ENCODE measurements at regions not wholly inside any gene's neighbourhood (a gene's known extent, or its start where the extent isn't known, plus 50 kb on each side); places are given as distances from the start of the nearest gene placed in this dataset.

- Histone ChIP-seq H3K4ac (ENCODE audit: low read depth, low read length) (no peak overlapping the region), H3K23ac (ENCODE audit: low read depth, low read length) (no peak overlapping the region), H3K4me1 (ENCODE audit: control insufficient read depth, insufficient read depth, low read length) (no peaks in the 10 kb centered on the region), H4K5ac (ENCODE audit: low read depth, low read length) (no peak overlapping the region), H3K18ac (ENCODE audit: low read depth, low read length) (no peak overlapping the region), H3K14ac (replicated peaks; ENCODE audit: low read depth, low read length) (no peak overlapping the region), H4K8ac (ENCODE audit: low read depth in 2 of 2, low read length in 2 of 2) (no peak overlapping the region), H2BK20ac (ENCODE audit: low read depth, low read length) (no peak overlapping the region), H3K36me3 (ENCODE audit: control insufficient read depth, insufficient read depth, low read length) (no peaks in the 10 kb centered on the region), H3K9me3 (ENCODE audit: control insufficient read depth, insufficient read depth, low read length) (no peaks in the 10 kb centered on the region), H3K9ac (ENCODE audit: low read depth, low read length) (no peak overlapping the region), H2BK120ac (ENCODE audit: low read depth, low read length) (no peak overlapping the region), H2AFZ (replicated peaks; ENCODE audit: low read length, poor library complexity) (no peak overlapping the region), H3K4me3 (ENCODE audit: insufficient read depth, low read depth, low read length) (no peak overlapping the region), H3K9me1 (ENCODE audit: insufficient read depth, low read length) (no peaks in the 10 kb centered on the region), H4K91ac (ENCODE audit: insufficient read depth, low read depth, low read length) (no peak overlapping the region), H3K27ac (ENCODE audit: insufficient read depth, low read length) (no peak overlapping the region), H2BK5ac (ENCODE audit: low read depth, low read length, poor library complexity, severe bottlenecking) (no peak overlapping the region), H3K4me2 (ENCODE audit: low read depth, low read length) (no peak overlapping the region), H3K56ac (ENCODE audit: extremely low read depth, insufficient read depth, low read length) (no peak overlapping the region), H2AK5ac (ENCODE audit: low read depth, low read length) (no peak overlapping the region), H3K79me1 (ENCODE audit: low read depth in 1 of 2, low read length in 2 of 2) (no peaks in the 10 kb centered on the region), H3K27me3 (ENCODE audit: control insufficient read depth, insufficient read depth, low read length) (no peaks in the 10 kb centered on the region), H2AK9ac (replicated peaks; ENCODE audit: low read depth, low read length, poor library complexity) (no peak overlapping the region), H2BK15ac (ENCODE audit: low read depth, low read length) (no peak overlapping the region), H4K20me1 (ENCODE audit: insufficient read depth, low read length) (no peaks in the 10 kb centered on the region)
- ChIA-PET CTCF (no interaction called here), POLR2A (ENCODE audit: unreplicated experiment) (no interaction called here)
- no TSS peak for BruUV-seq (replicated peaks)
- no peak for ATAC-seq (ENCODE audit: low read depth)
- dilution Hi-C loops (cut with HindIII; ENCODE audit: low sequenced_read_pairs, unreplicated experiment) (no loop called here), in situ Hi-C loops (cut with MboI; ENCODE audit: low sequenced_read_pairs) (no loop called here), intact Hi-C loops (cut with micrococcal nuclease) (no loop called here)
- TF ChIP-seq CEBPB (IDR thresholded peaks at IDR 0.05; ENCODE audit: low read depth, low read length) = no peak
- TF ChIP-seq, protein P1, sequence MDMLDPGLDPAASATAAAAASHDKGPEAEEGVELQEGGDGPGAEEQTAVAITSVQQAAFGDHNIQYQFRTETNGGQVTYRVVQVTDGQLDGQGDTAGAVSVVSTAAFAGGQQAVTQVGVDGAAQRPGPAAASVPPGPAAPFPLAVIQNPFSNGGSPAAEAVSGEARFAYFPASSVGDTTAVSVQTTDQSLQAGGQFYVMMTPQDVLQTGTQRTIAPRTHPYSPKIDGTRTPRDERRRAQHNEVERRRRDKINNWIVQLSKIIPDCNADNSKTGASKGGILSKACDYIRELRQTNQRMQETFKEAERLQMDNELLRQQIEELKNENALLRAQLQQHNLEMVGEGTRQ (IDR thresholded peaks at IDR 0.05; ENCODE audit: low read depth, low read length) = no peak
- WGBS, 2 experiments (ENCODE audit: extremely low coverage in 2 of 2, insufficient read length in 1 of 2) = 60% methylated on average over 1 of the region's 1 CpG; no CpG with 5 or more reads in 1 of the 2 experiments
- DNase-seq = no peak
Measured at GRCh38 chr1:83505148-83505547, 493.8 kb downstream of the TTLL7 start.
